H9 (cell line): ENCODE measurements at regions not wholly inside any gene's neighbourhood (a gene's known extent, or its start where the extent isn't known, plus 50 kb on each side); places are given as distances from the start of the nearest gene placed in this dataset.

Source experiments
- DNase-seq: peaks from one replicate; pipeline ENCODE4 v3.0.0-alpha.2; 2017
- H2AFZ ChIP-seq: one replicate; pipeline ENCODE4 v1.6.1; 2013; ENCODE audit warnings: mild to moderate bottlenecking, low read length, control low read depth, moderate library complexity
- H2AK5ac ChIP-seq: 2 replicates; pipeline ENCODE4 v1.6.1; 2013; ENCODE audit warnings: low read length, control low read depth, mixed read lengths; ENCODE audit not compliant: insufficient read length
- H2BK120ac ChIP-seq: one replicate; pipeline ENCODE4 v1.6.1; 2013; ENCODE audit warnings: low read depth, mild to moderate bottlenecking, low read length, control low read depth, inconsistent platforms; ENCODE audit not compliant: poor library complexity, severe bottlenecking
- H2BK12ac ChIP-seq: 2 replicates; pipeline ENCODE4 v1.6.1; 2013; ENCODE audit warnings: low read length, control low read depth, mixed read lengths, low read depth; ENCODE audit not compliant: insufficient read length
- H2BK15ac ChIP-seq: 2 replicates; pipeline ENCODE4 v1.6.1; 2013; ENCODE audit warnings: low read depth, low read length, control low read depth
- H2BK20ac ChIP-seq: one replicate; pipeline ENCODE4 v1.6.1; 2013; ENCODE audit warnings: low read depth, mild to moderate bottlenecking, low read length, control low read depth, inconsistent platforms; ENCODE audit not compliant: poor library complexity, severe bottlenecking
- H2BK5ac ChIP-seq: 2 replicates; pipeline ENCODE4 v1.6.1; 2013; ENCODE audit warnings: low read length, control low read depth, mixed read lengths; ENCODE audit not compliant: insufficient read length
- H3K14ac ChIP-seq: 2 replicates; pipeline ENCODE4 v1.6.1; 2013; ENCODE audit warnings: low read length, control low read depth; ENCODE audit not compliant: insufficient read depth
- H3K18ac ChIP-seq: 2 replicates; pipeline ENCODE4 v1.6.1; 2013; ENCODE audit warnings: low read depth, mild to moderate bottlenecking, mixed read lengths, low read length, control low read depth; ENCODE audit not compliant: insufficient read length
- H3K23ac ChIP-seq: 2 replicates; pipeline ENCODE4 v1.6.1; 2013; ENCODE audit warnings: low read length, control low read depth, mixed read lengths, low read depth; ENCODE audit not compliant: insufficient read length
- H3K23me2 ChIP-seq: 2 replicates; pipeline ENCODE4 v1.6.1; 2013; ENCODE audit warnings: low read depth, mild to moderate bottlenecking, mixed read lengths, low read length, control low read depth; ENCODE audit not compliant: insufficient read length, poor library complexity, severe bottlenecking
- H3K27ac ChIP-seq: 2 replicates; pipeline ENCODE4 v1.5.1; 2013; ENCODE audit warnings: low read length, control low read depth, mixed read lengths, low read depth; ENCODE audit not compliant: insufficient read length
- H3K27me3 ChIP-seq: 2 replicates; pipeline ENCODE4 v1.6.1; 2013; ENCODE audit warnings: low read length, control low read depth, inconsistent platforms; ENCODE audit not compliant: insufficient read depth
- H3K4ac ChIP-seq: 2 replicates; pipeline ENCODE4 v1.6.1; 2013; ENCODE audit warnings: low read depth, mild to moderate bottlenecking, control low read depth, inconsistent platforms, low read length, moderate library complexity
- H3K4me1 ChIP-seq: 2 replicates; pipeline ENCODE4 v1.6.1; 2013; ENCODE audit warnings: low read length, control low read depth, inconsistent platforms; ENCODE audit not compliant: insufficient read depth
- H3K4me2 ChIP-seq: 2 replicates; pipeline ENCODE4 v1.6.1; 2013; ENCODE audit warnings: low read length, control low read depth, mixed read lengths; ENCODE audit not compliant: insufficient read length, insufficient read depth
- H3K56ac ChIP-seq: 2 replicates; pipeline ENCODE4 v1.6.1; 2013; ENCODE audit warnings: low read depth, mild to moderate bottlenecking, mixed read lengths, low read length, control low read depth; ENCODE audit not compliant: insufficient read length
- H3K79me1 ChIP-seq: 2 replicates; pipeline ENCODE4 v1.6.1; 2013; ENCODE audit warnings: low read depth, mild to moderate bottlenecking, moderate library complexity, low read length, control low read depth, inconsistent platforms; ENCODE audit not compliant: insufficient read depth, poor library complexity, severe bottlenecking
- H3K79me2 ChIP-seq: 2 replicates; pipeline ENCODE4 v1.6.1; 2013; ENCODE audit warnings: low read length, control low read depth, inconsistent platforms; ENCODE audit not compliant: insufficient read depth
- H3K9ac ChIP-seq: 2 replicates; pipeline ENCODE4 v1.6.1; 2013; ENCODE audit warnings: low read length, control low read depth, mixed read lengths; ENCODE audit not compliant: insufficient read length; ENCODE audit errors: extremely low read depth
- H3K9me3 ChIP-seq: one replicate; pipeline ENCODE4 v1.6.1; 2013; ENCODE audit warnings: low read depth, low read length, inconsistent platforms; ENCODE audit not compliant: control insufficient read depth
- H3T11ph ChIP-seq: one replicate; pipeline ENCODE4 v1.6.1; 2013; ENCODE audit warnings: mild to moderate bottlenecking, low read length, control low read depth, inconsistent platforms
- H4K20me1 ChIP-seq: one replicate; pipeline ENCODE4 v1.6.1; 2013; ENCODE audit not compliant: control insufficient read depth, insufficient read length, insufficient read depth
- H4K5ac ChIP-seq: 2 replicates; pipeline ENCODE4 v1.6.1; 2013; ENCODE audit warnings: low read depth, mild to moderate bottlenecking, mixed read lengths, low read length, control low read depth; ENCODE audit not compliant: insufficient read length
- H4K8ac ChIP-seq: replicated peaks from 2 replicates; pipeline ENCODE4 v1.6.1; 2013; ENCODE audit warnings: low read length, control low read depth, mixed read lengths, low read depth; ENCODE audit not compliant: insufficient read length
- H4K91ac ChIP-seq: 2 replicates; pipeline ENCODE4 v1.6.1; 2013; ENCODE audit warnings: low read depth, mild to moderate bottlenecking, moderate library complexity, mixed read lengths, low read length, control low read depth; ENCODE audit not compliant: insufficient read length
- H3K27ac Mint-ChIP-seq, 3 experiments: 2 replicates in 2 of 3; 3 replicates in 1 of 3; pipeline ENCODE4 v1.8.0; 2020 to 2021; ENCODE audit warnings: mixed read lengths in 3 of 3, mild to moderate bottlenecking in 1 of 3, moderate library complexity in 1 of 3
- H3K27me3 Mint-ChIP-seq: 2 replicates; pipeline ENCODE4 v1.8.0; 2021; ENCODE audit warnings: low read depth, mild to moderate bottlenecking, moderate library complexity, mixed read lengths
- H3K36me3 Mint-ChIP-seq, 3 experiments: 2 replicates in 2 of 3; 3 replicates in 1 of 3; pipeline ENCODE4 v1.8.0; 2020 to 2021; ENCODE audit warnings: low read depth in 3 of 3, mixed read lengths in 3 of 3; ENCODE audit not compliant: insufficient read depth in 1 of 3
- H3K4me1 Mint-ChIP-seq, 2 experiments: 2 replicates each; pipeline ENCODE4 v1.8.0; 2020; ENCODE audit warnings: mixed read lengths in 2 of 2
- H3K4me3 Mint-ChIP-seq, 2 experiments: 2 replicates in 1 of 2; 3 replicates in 1 of 2; pipeline ENCODE4 v1.8.0; 2020 to 2021; ENCODE audit warnings: mild to moderate bottlenecking in 2 of 2, mixed read lengths in 2 of 2, moderate library complexity in 1 of 2
- H3K9me3 Mint-ChIP-seq, 2 experiments: 2 replicates in 1 of 2; 3 replicates in 1 of 2; pipeline ENCODE4 v1.8.0; 2020; ENCODE audit warnings: mild to moderate bottlenecking in 2 of 2, mixed read lengths in 2 of 2, moderate library complexity in 1 of 2
- CTCF ChIP-seq: fragments of 200-600 bp; sonication (generic); conservative IDR thresholded peaks from 3 replicates; pipeline ENCODE4 v1.8.0; 2021; ENCODE audit warnings: antibody characterized with exemption, mild to moderate bottlenecking
- WGBS: extraction: QIAGEN DNeasy Blood & Tissue Kit; methylation state at CpG from one replicate; pipeline ENCODE4 v1.1.7; 2013; ENCODE audit warnings: missing lambda C conversion rate, low lambda C conversion rate, mixed read lengths; ENCODE audit not compliant: insufficient read length; ENCODE audit errors: extremely low coverage; 5-methylcytosine and 5-hydroxymethylcytosine counted together

- Mint-ChIP-seq H3K4me1 (peaks cover under 1 to 4% of the 10 kb centered on the region in 2 experiments; a peak in 3 of 4 replicates), H3K4me3 (no peak overlapping the region), H3K9me3 (no peaks in the 10 kb centered on the region), H3K36me3 (no peaks in the 10 kb centered on the region), H3K27me3 (no peaks in the 10 kb centered on the region; the same call in 1 of the 2 replicates), H3K27ac (no peak overlapping the region)
- H2BK20ac ChIP-seq: no peak overlapping the region
- H3K18ac ChIP-seq: no peak overlapping the region
- no peak overlapping the region for H3K23ac ChIP-seq
- H2BK12ac ChIP-seq: no peak overlapping the region
- H4K8ac ChIP-seq: no peak overlapping the region
- no peak overlapping the region for H3K56ac ChIP-seq
- H3K23me2 ChIP-seq: no peaks in the 10 kb centered on the region
- no peak overlapping the region for H4K91ac ChIP-seq
- no peaks in the 10 kb centered on the region for H3K79me1 ChIP-seq
- H4K5ac ChIP-seq: no peak overlapping the region
- DNase-seq: no peak
- no peak overlapping the region for H2AFZ ChIP-seq
- H2AK5ac ChIP-seq: no peak overlapping the region
- H3K79me2 ChIP-seq: no peaks in the 10 kb centered on the region
- no peak overlapping the region for H3T11ph ChIP-seq
- H3K27ac ChIP-seq: no peak overlapping the region
- H2BK5ac ChIP-seq: no peak overlapping the region
- no peak overlapping the region for H3K4ac ChIP-seq
- no peak overlapping the region for H2BK120ac ChIP-seq
- no peak for TF ChIP-seq CTCF
- no peaks in the 10 kb centered on the region for H3K4me1 ChIP-seq
- H3K9ac ChIP-seq: no peak overlapping the region
- no peak overlapping the region for H3K4me2 ChIP-seq
- no peaks in the 10 kb centered on the region for H4K20me1 ChIP-seq
- no peaks in the 10 kb centered on the region for H3K9me3 ChIP-seq
- H3K14ac ChIP-seq: no peak overlapping the region
- H2BK15ac ChIP-seq: no peak overlapping the region
- no peaks in the 10 kb centered on the region for H3K27me3 ChIP-seq
- no CpG with 5 or more reads among the region's 3 CpGs for WGBS
These were observed 422.5 kb upstream of the MARCKS start for GRCh38 chr6:113434641-113435040.
